DMS 273 treated with DMSO at 0.1 percent for 48 hours (cell line): ENCODE measurements at regions not wholly inside any gene's neighbourhood (a gene's known extent, or its start where the extent isn't known, plus 50 kb on each side); places are given as distances from the start of the nearest gene placed in this dataset.
"Not testable (repeated sequence)": the region's sequence is repeated elsewhere in the genome, so short reads cannot be mapped to it uniquely, and the experiment has no call there.

Experiments
- DNase-seq: peaks from one replicate; lab custom pipeline; 2025; lab: John Stamatoyannopoulos, UW

DNA sequence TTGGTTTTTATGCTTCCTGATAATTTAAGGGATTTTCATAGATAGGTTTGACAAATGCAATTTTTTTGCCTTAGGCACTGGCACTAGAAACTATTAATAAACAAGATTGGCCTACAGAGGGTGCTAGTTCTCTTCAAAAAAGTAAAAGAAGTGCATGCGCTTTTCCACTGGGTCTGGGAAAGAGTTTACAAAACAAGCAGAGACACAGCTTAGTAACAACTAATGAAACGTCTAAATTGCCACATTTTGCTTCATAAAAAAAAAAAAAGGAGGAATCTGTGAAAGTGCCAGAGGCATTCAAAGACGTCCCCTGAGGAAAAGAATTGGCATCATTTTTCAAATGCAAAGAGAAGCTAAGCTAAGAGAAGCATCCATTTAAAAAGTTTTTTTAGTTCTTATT lies 58.3 kb upstream of the EEA1 start:
- DNase-seq: peak; percentile 8

DNA sequence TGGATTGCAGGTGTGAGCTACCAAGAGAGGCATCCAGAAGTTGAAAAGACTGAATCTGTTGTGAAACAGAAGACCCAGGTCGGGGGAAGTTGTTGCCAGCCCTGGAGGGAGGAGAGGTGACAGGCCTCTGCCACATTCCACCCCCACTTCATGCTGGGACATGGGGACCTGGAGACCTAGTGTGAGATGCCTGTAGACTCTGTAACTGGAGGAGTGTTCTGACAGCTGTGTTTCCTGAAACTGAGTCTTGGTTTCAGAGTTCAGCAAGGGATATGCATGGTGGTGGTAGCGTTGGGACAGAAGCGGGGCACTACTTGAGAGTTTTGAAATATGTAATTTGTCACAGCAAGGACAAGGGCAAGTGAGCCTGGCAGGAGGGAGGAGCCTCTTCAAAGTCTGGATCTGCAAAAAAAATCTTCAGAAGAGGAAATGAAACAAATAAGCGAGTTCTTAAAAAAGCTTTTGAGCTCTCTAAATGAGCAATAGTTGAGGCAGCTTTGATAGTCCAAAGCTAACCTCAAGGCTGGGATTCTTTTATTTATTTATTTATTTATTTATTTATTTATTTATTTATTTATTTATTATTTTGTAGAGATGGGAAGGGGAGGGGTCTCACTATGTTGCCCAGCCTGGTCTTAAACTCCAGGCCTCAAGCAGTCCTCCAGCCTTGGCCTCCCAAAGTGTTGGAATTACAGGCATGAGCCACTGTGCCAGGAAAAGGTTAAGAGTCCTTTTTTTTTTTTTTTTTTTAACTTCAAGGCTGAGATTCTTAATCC lies 58.9 kb upstream of the EEA1 start:
- DNase-seq: no peak

DNA sequence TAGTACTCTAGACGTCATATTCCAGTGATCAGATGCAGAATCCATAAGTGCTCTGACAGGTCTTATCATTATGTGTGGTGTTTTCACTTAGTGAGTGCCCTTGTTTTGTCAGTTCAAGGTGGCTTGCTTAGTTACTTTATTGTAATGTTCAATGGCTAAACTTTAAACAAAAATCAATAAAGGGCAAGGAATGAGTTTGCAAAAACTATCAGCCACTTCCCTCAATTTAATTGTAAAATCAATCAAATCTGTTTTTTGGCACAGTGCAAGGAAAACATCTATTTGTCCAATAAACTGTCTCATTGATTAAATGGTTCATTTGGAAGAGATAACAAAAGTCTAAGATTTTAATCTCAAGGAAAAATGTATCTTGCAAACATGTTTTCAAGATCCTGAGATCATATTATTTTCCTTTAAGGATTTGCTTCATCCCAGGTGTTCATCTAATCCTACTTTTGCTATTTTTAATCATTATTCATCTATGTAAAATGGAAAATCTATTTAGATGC lies 59.6 kb upstream of the EEA1 start:
- no peak for DNase-seq

DNA sequence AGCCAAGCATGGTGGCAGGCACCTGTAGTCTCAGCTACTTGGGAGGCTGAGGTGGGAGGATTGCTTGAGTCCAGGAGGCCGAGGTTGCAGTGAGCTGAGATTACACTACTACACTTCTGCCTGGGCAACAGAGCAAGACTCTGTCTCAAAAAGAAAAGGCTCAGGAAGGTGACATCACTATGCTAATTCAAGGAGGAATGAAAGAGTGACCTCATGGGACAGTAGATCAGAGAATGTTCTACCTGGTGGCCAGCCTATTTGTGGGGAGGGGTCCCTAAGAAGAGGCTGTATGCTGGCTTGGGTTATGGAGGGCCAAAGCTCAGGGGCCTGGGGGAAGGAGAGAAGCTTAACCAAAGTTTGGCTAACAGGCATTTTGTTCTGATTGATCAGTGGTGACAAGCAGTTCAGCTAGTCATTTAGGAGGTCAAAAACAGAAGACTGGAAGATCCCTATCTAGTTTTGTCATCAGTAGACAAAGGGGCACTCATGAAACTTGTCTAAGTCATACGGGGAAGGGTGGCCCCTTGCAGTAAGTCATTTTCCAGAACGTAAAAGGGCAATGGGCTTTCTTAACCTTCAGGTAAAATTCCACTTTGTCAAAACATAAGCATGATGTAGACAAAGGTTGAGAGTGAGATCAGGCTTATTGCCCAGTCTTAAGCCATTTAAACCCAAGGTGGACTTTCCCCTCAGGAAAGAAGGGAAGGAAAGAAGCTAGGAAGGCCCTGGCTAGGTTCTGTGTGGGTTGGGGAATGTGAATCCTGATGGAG lies 60.8 kb upstream of the EEA1 start:
- no peak for DNase-seq

DNA sequence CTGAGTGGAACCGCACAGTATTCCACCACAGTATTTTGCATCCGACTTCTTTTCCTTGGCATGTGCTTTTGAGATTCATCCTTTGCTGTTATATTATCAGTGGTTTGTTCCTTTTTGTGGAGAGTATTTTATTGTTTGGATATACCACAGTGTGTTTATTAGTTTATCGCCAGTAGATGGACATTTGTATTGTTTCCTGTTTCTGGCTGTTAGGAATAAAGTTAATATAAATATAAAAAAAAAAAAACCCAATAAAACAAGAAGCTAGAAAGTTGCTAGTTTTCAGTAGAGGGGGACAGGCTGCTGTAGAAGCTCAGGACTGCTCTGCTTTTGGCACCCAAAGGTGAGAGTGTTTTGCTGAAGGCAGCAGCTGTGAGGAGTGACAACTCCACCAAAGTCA lies 62.0 kb upstream of the EEA1 start:
- DNase-seq: no peak

DNA sequence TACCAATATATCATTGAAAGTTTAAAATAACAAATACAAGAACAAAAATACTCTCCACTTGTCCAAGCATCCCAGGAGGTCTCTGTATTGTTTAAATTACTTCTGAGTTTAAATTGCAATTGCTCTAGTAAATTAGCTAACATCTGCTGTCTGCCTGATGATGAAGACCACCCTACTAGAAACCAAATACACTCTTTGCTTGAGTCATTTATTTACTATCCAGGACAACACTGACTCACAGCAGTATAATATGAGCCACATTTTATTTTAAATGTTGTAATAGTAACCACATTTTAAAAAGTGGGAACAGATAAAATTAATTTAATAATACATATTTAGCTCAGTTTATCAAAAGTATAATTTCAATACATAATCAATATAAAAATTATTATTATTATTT lies 62.9 kb upstream of the EEA1 start:
- no peak for DNase-seq

DNA sequence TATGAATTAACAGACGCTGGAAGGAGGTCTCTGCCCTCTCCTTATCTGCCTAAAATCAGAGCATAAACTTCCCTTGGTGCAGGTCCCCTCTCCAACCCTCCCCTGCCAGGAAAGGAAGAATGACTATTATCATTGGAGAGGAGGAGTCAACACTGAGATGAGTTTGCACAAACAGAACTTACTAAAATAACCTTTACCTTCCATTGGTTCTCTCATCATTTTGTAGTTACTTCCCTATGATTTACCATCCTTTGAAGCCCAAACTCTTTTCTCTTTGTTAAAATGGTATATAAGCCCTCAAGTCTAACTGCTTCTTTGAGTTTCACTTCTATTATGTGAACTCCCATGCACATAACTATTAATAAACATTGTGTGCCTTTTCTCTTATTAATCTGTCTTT lies 64.2 kb upstream of the EEA1 start:
- no peak for DNase-seq

DNA sequence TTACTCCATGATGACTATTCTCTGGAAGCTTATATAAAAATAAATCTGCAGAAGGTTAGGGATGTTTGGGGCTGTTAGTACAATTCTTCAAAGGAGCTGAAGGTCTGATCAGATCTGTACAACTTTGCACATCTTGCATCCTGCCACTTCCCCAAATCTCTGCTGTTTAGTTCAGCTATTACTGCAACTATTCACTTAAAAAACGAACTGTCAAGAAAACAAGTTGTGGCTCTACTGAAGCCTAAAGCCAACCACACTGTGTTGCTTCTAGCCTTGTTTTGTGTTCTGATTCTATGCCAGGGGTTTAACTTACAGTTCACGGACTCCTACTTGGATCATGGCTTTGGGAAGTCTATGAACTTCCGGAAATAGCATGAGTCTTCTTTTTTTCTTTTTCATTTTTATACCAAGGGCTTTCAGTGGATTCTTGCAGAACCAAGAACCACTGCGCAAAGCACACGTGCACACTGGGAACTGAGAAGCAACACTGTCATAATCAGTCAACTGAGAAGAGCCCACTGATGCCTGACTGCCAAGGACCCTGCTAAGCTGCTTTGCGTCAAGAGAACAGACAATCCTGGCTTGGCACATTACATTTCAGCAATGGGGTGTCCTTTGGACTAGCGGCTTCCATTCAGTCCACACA lies 66.3 kb upstream of the EEA1 start:
- no peak for DNase-seq

DNA sequence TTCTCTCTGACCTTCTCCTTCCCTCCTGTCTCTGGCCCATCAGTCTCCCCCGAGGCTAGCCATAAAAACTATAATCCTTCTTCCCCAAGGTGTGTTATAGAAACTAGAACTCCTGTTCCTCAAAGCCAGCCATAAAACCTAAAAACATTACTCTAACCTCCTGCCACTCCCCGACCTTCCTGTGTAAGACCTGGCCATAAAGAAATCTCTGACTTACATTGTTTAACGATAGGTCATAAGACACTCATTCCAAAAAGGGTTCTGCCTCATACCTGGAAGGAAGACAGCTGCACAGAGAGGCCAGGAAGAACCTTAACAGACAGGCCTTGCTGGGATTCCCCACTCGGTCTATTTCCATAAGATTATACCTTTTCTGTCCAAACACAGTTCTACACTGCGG lies 70.9 kb upstream of the EEA1 start:
- DNase-seq: no peak

DNA sequence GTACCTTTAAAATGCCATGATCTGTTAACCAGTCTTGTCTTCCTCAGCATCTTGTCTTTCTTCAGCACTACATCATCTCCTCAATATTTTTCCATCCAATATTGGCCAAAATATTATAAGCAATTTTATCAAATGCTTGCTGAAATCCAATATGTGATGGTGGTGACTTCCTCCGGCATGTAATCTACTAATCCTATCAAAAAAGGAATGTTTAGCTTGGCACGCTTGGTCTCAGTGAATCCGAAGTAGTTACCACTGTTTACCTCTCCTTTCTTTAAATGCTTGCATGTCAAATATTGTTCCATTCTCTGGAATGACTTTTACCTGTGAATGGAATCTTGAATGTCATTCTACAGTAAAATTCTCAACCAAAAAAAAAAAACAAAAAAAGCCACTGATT lies 72.3 kb upstream of the EEA1 start:
- DNase-seq: no peak

DNA sequence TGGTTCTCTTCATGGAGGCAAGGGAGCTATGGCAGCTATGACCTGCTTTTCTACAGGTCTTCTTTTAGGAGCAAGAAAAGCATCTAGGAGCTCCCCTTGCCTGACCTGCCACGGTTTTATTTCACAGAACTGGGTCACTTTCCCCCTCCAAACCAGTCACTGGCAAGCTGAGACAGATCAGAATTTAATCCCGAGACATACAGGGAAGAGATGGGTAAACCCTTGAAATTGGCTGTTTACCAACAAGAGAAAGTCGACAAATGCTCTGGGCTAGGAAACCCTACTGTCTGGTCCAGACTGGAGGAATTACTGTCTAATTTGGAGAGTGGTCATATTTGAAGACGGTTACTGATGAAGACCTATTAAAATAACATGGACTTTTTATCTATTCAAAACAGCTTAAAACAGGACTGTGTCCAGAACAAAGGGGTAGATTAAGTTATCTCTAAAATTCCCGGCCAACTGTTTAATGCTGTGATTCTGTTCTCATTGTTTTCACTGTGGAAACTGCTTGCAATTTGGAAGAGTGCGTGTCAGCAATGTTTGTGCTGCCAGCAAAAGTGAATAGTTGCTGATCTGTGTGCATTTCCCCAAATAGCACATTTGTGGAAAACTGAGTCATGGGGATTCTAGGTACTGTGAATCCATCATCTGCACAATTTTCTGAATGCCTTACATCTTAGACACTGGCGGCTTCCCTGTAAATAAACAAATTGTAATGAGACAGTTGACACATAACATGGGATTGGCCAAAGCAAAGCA lies 73.4 kb upstream of the EEA1 start:
- DNase-seq: no peak

DNA sequence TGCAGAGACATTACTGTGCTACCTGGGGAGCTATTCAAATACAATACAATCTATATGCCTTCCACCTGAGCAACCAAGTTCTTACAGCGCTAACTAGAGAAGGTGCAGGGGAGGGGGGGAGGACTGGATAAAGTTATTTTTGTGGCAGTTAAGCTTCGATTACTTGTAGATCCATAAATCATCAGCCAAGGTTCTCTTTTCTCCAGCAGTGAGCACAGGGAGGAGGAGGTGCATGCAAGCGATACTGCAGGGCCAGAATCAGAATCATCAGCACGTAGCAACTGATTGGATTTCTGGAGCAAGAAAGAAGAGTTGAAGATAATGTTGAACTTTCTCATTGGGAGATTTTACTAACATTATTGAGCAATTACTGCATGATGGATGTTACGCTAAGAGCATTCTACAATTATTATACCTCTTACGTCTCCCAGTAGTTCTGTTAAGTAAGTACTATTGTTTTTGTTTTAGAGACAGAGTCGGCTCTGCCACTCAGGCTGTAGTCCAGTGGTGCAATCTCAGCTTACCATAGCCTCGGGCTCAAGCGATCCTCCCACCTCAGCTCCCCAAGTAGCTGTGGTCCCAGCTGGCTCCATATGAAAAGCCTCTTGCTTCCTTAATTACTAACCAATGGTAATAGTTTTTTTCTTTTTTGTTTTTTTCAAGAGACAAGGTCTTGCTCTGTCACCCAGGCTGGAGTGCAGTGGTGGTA lies 74.6 kb upstream of the EEA1 start:
- no peak for DNase-seq

DNA sequence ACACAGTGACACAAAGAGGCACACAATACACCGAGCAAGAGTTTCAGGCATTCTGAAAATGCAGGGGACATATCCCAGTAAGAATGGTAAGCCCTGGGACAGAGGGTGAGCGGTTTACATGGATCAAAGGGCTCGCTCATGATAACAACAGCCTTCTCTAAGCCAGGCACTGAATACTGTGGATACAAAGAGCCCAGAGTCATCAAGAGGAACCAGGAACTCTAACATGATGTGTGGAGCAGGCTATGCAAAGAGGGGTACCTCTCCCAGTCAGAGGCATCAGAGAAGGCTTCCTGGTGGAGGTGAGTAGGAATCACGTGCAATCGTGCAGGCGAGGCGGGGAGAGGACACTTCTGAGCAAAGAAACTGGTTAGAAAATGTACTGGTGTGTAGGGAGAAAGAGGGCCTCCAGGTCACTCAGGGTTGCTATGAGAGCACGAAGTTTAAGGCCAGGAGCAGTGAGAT lies 76.9 kb upstream of the EEA1 start:
- DNase-seq: no peak

DNA sequence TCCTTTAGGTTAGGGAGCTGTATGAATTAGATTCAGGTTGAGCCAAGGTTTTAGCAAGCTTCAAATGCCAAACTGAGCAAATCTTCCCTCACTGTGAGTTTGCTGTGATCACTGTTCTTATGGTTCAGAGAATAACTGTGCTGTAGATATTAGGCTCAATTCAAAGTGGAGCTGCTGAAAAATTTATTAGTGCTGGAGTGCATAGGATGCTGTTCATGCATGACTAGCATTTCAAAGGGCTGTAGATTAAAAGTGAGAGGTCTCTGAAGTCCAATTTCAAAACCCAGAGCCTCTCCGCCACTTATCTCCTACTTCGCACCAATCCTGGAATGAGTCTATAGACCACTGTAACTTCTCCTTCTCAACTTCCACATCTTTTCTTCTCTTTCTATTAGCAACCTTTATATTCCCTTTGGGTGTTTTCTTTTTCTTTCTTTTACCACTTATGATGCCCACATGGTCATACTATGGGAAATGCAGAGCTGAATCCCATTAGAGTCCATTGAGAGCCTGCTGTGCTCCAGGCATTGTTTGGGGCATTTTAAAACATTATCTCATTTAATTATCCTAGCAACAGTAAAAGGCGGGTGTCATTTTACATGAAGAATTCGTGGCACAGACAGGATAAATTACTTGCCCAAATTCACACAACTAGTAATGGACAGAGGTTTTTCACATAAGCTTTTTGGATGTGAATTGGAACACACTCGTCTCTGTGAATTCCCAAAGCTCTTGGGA lies 77.5 kb upstream of the EEA1 start:
- no peak for DNase-seq

DNA sequence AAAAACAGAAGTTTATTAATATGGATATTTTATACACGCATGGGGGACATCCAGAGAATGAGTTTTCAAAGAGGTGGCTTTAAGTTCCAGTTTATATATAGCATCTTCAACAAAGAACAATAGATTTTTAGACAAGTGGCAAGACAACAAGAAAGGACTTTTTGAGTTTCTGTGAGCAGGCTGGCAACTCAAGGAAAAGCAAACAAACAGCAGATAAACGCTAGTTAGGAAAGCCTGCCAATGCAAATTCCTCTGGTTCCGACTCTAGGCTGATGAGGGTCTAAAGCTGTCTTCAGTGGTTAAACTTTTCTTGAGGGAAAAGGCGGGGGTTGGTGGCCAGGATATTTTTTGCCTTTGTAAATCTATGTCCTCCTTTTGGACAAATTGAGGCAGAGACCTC lies 78.4 kb upstream of the EEA1 start:
- no peak for DNase-seq

DNA sequence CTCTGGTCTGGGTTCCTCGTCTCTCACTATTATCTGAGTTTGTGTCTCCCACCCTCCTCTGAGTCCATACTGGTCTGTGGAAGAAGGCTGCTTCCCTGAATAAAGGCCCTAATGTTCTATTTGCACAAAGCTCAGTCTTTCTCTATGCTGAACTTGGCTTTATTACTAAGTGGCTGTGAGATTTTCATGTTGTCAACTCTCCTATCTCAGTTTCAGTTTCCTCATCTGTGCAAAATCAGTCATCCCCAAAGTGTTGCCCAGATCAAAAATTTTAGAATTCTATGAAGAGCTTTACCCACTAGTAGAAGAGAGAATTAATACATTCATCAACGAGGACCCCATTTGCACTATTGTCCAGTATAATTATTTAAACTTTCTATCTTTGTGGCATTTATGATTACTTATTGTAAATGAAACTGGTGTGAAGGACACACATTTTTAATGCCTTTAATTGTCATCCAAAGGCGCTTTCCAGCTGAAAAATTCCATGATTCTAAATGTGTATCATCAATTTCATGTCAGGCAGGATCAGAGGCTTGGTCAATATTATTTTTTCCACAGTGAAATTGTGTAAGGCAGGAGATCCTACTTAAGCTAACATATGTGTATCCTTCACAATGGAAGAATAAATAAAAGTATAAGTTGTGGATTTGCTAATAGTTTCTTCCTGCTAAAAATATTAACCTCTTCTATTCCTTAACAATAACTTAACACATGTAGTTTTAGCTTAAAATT lies 79.1 kb upstream of the EEA1 start:
- no peak for DNase-seq

DNA sequence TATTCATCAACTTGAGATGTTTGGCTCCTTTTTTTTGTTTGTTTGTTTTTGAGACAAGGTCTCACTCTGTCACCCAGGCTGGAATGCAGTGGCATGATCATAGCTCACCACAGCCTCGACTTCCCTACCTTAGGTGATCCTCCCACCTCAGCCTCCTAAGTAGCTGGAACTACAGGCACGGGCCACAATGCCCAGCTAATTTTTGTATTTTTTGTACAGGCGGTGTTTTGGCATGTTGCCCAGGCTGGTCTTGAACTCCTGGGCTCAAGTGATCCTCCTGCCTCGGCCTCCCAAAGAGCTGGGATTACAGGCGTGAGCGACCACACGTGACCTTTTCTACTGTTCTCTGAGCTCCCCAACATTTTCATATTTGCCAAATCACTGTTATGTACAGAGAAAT lies 79.8 kb upstream of the EEA1 start:
- not testable (repeated sequence) for DNase-seq

DNA sequence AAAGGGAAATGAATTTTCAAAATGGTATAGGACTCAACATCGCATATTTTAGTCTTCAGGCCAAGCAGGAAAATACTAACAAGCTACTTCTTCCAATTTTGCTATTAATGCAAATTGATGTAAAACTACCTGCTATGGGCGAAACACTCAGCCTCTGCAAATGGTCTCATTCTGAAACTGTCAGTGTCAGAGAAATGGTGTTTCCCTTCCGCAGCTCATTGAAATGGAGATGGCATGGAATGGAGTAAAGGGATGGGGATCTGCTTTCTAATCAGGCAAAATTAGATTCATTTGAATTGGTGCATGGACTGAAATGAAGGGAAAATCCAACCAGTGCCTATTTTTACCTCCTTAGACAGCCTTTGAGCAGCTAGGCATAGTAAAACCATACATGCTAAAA lies 80.4 kb upstream of the EEA1 start:
- DNase-seq: no peak

DNA sequence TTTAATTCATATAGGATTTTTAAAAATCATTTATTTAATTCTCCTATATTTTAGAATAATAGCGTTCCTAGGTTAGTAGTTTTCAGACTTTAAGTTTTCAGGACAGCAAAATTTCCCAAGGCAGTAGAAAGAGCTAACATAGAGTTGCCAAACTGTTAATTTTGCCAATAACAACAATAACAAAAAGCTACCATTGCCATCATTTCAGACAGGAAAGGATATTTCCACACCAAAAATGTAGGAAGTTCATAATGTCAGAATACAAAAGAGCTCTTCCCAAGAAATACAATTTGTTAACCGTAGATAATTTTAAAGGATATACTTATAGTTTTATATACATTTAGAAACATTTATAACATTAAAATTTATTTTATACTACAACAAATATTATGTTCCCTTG lies 81.4 kb upstream of the EEA1 start:
- DNase-seq: no peak

DNA sequence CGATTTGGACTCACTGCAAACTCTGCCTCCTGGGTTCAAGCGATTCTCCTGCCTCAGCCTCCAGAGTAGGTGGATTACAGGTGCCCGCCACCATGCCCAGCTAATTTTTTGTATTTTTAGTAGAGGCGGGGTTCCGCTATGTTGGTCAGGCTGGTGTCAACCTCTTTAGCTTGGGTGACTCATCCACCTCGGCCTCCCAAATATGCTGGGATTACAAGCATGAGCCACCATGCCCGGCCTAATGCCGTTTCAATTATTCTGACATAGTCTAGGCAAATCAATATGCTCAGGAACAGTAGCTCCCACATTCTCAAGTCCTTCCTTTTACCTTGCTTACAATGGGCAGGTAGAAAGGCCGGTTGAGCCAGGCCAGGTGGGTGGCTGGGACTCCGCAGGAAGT lies 82.0 kb upstream of the EEA1 start:
- no peak for DNase-seq
